ENCODE measurements at regions not wholly inside any gene's neighbourhood (a gene's known extent, or its start where the extent isn't known, plus 50 kb on each side); places are given as distances from the start of the nearest gene placed in this dataset.

DNA sequence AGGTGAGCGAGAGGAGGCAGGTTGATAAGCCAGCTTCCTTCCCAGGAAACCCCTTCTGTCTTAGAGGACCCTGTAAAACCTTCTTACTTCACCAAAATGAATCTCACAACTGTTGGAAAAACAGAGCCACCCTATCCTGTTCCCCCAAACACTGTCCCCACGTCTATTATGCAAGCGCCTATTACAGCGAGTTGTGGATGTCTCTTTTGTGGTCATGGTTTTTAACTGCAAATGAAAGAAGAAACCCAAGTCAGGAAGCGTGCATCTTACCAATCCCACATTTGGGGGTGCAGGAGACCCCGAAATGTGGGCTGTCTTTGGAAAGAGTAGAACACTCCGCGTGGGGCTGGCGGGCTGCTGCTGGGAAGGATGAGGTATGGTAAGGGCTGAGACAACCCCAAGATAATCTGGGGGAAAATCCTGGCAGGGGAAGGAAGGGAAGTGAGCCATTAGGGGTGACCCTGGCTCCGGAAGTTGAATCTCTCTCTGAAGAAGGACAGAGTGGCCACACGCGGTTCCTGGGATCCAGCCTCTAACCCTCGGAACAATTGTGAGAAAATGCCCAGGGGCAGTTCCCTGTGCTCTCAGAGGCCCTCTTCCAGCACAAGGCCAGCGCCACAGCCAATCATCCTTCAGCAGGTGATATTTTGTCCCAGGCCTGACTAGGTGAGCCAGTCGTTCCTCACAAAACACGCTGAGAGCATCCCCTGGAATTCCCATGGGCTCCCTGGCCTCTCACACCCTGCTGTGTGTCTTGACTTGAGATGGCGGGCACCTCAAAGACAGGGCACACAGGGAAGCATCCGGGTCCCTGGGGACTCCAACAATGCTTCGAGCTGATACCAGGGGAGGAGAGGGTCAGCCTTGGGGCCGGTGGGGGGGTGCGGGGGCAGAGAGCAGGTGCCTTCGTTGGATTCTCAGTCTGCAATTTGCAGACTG is 168.5 kb upstream of the IRF2BP2 start (continued):
- TF ChIP-seq TEAD4 (IDR thresholded peaks at IDR 0.05; ENCODE audit: low read length) = no peak
- 0 out of 2 replicates have a peak, but pooled peaks have one; percentile 42 for TF ChIP-seq TEAD4 (CRISPR knock-in tag; IDR thresholded peaks at IDR 0.05; ENCODE audit: borderline replicate concordance)
- no peak for TF ChIP-seq FUS (optimal IDR thresholded peaks at IDR 0.05; ENCODE audit: low read depth, low read length)
- TF ChIP-seq HDAC2 (IDR thresholded peaks at IDR 0.05) = no peak
- no peak for TF ChIP-seq BRF1 (IDR thresholded peaks at IDR 0.05; ENCODE audit: borderline replicate concordance, extremely low read depth, insufficient read length)
- 0 out of 2 replicates have a peak, but pooled peaks have one; percentile 42 for TF ChIP-seq ZNF197 (CRISPR knock-in tag; IDR thresholded peaks at IDR 0.05; ENCODE audit: low read depth)
- TF ChIP-seq MTA3 (IDR thresholded peaks at IDR 0.05; ENCODE audit: borderline replicate concordance) = peak; percentile 29; the same call in 1 of the 2 replicates
- TF ChIP-seq, protein P1, sequence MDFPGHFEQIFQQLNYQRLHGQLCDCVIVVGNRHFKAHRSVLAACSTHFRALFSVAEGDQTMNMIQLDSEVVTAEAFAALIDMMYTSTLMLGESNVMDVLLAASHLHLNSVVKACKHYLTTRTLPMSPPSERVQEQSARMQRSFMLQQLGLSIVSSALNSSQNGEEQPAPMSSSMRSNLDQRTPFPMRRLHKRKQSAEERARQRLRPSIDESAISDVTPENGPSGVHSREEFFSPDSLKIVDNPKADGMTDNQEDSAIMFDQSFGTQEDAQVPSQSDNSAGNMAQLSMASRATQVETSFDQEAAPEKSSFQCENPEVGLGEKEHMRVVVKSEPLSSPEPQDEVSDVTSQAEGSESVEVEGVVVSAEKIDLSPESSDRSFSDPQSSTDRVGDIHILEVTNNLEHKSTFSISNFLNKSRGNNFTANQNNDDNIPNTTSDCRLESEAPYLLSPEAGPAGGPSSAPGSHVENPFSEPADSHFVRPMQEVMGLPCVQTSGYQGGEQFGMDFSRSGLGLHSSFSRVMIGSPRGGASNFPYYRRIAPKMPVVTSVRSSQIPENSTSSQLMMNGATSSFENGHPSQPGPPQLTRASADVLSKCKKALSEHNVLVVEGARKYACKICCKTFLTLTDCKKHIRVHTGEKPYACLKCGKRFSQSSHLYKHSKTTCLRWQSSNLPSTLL (IDR thresholded peaks at IDR 0.05) = no peak
- no peak for TF ChIP-seq MAFG (tag; conservative IDR thresholded peaks at IDR 0.05)
- TF ChIP-seq, protein P2, sequence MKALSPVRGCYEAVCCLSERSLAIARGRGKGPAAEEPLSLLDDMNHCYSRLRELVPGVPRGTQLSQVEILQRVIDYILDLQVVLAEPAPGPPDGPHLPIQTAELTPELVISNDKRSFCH (CRISPR knock-in tag; IDR thresholded peaks at IDR 0.05) = no peak
- TF ChIP-seq, protein P2 (tag; IDR thresholded peaks at IDR 0.05) = no peak
- TF ChIP-seq TRIM28 (IDR thresholded peaks at IDR 0.05) = no peak
- TF ChIP-seq KLF16 (IDR thresholded peaks at IDR 0.05) = no peak
- TF ChIP-seq, protein P3, sequence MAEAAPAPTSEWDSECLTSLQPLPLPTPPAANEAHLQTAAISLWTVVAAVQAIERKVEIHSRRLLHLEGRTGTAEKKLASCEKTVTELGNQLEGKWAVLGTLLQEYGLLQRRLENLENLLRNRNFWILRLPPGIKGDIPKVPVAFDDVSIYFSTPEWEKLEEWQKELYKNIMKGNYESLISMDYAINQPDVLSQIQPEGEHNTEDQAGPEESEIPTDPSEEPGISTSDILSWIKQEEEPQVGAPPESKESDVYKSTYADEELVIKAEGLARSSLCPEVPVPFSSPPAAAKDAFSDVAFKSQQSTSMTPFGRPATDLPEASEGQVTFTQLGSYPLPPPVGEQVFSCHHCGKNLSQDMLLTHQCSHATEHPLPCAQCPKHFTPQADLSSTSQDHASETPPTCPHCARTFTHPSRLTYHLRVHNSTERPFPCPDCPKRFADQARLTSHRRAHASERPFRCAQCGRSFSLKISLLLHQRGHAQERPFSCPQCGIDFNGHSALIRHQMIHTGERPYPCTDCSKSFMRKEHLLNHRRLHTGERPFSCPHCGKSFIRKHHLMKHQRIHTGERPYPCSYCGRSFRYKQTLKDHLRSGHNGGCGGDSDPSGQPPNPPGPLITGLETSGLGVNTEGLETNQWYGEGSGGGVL (CRISPR knock-in tag; IDR thresholded peaks at IDR 0.05) = no peak
- no peak for TF ChIP-seq BHLHE40 (IDR thresholded peaks at IDR 0.05; ENCODE audit: low read length)
- TF ChIP-seq ZNF41 (CRISPR knock-in tag; conservative IDR thresholded peaks at IDR 0.05) = 0 out of 2 replicates have a peak, but pooled peaks have one; percentile 38
- TF ChIP-seq, protein P4, sequence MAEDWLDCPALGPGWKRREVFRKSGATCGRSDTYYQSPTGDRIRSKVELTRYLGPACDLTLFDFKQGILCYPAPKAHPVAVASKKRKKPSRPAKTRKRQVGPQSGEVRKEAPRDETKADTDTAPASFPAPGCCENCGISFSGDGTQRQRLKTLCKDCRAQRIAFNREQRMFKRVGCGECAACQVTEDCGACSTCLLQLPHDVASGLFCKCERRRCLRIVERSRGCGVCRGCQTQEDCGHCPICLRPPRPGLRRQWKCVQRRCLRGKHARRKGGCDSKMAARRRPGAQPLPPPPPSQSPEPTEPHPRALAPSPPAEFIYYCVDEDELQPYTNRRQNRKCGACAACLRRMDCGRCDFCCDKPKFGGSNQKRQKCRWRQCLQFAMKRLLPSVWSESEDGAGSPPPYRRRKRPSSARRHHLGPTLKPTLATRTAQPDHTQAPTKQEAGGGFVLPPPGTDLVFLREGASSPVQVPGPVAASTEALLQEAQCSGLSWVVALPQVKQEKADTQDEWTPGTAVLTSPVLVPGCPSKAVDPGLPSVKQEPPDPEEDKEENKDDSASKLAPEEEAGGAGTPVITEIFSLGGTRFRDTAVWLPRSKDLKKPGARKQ (CRISPR knock-in tag; IDR thresholded peaks at IDR 0.05) = no peak
- no peak for TF ChIP-seq ZNF140 (CRISPR knock-in tag; IDR thresholded peaks at IDR 0.05)
- TF ChIP-seq MTF1 (CRISPR knock-in tag; IDR thresholded peaks at IDR 0.05; ENCODE audit: borderline replicate concordance) = 0 out of 2 replicates have a peak, but pooled peaks have one; percentile 6
- no peak for TF ChIP-seq HNRNPK (IDR thresholded peaks at IDR 0.05; ENCODE audit: low read depth, low read length, poor library complexity, severe bottlenecking)
- no peak for TF ChIP-seq BRCA1 (IDR thresholded peaks at IDR 0.05)
- no peak; the same call in 1 of the 2 replicates for TF ChIP-seq BRCA1 (CRISPR knock-in tag; IDR thresholded peaks at IDR 0.05)

Data from K562 (cell line).